Stimulated activated CD4-positive, alpha-beta T cell treated with anti-CD3 and anti-CD28 coated beads, Interleukin-1b, Interleukin-23, amount 100 ng/mL, for 1 hour (primary cell): ENCODE measurements at regions not wholly inside any gene's neighbourhood (a gene's known extent, or its start where the extent isn't known, plus 50 kb on each side); places are given as distances from the start of the nearest gene placed in this dataset.
"Not testable (repeated sequence)": the region's sequence is repeated elsewhere in the genome, so short reads cannot be mapped to it uniquely, and the experiment has no call there.

Experiments
- DNase-seq, 2 donors: peaks; one replicate each; pipeline ENCODE4 v3.0.0-alpha.2; 2020; ENCODE audit warnings: low read depth in 2 of 2

DNA sequence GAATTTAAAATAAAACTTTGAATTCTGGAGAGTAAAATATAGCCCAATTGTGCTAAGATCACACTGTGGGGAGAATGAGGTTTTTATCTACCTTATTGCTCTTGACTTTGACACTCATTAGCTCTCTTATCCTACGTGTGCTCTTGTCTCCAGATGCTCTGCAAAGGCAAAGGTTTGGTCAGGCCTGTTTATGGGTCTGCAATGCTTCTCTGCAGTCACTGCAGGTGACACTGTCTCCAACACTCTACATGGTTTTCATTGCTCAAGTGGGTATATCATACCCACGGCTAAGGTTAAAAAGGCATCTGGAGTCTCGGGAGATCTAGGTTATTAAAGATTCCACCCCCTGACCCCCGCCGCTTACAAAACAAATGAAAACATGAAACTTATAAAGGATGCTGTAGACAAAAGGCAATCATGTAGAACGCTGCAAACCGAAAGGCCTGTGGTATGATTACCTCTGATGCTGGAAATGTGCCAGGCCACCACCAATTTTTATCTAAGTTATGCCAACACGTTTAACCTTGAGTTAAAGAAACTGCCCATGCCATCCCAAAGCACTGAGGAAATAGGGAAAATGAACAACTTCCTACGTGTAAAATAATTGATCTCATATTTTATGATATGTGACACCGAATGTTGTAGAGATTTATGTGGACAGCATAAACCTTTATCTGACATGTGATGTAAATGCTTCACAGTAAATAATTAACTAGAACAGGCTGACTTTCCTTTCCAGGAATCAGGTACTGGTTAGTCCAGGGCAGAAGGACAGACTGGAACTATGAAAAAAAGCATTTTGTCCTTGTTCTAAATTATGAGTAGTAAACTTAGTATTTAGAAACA, 238.2 kb upstream of the NOX3 start:
- DNase-seq, result no peak

DNA sequence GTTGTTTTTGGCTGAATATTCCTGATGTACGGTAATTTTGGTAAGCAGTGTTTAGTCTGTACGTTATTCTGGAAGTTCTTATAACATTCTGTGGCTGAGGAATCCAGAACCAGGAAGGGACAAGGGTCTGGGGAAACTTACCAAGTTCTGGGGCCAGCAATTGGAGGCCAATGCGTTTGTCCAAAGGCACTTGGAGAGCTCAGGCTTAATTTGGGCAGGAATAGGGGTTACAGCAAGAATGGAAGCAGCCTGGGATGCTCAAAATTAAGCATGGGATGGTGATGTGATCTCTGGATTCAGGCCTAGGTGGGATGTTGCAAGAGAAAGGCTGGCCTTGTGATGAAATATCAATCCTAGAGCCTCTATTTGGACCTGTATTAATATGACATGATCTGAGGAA, 235.2 kb upstream of the NOX3 start:
- no peak for DNase-seq

DNA sequence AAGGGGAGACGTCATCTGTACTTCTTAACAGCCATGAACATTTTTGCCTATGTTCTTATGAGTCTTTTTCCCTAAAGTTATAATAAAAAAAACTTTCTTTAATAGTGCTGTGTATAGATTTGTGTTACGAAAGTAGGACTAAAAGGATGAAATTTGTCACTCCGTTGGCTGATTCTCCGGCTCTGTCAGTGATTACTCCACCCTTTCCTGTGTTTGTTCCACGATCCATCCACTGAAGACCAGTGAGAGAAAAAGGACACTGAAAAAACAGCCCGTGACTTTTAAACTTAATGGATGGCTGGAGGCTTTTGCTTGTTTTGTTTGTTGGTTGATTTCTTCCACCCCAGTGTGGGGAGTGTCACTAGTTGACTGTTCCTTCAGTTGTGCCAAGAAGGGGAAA, 232.0 kb upstream of the NOX3 start:
- no peak for DNase-seq

DNA sequence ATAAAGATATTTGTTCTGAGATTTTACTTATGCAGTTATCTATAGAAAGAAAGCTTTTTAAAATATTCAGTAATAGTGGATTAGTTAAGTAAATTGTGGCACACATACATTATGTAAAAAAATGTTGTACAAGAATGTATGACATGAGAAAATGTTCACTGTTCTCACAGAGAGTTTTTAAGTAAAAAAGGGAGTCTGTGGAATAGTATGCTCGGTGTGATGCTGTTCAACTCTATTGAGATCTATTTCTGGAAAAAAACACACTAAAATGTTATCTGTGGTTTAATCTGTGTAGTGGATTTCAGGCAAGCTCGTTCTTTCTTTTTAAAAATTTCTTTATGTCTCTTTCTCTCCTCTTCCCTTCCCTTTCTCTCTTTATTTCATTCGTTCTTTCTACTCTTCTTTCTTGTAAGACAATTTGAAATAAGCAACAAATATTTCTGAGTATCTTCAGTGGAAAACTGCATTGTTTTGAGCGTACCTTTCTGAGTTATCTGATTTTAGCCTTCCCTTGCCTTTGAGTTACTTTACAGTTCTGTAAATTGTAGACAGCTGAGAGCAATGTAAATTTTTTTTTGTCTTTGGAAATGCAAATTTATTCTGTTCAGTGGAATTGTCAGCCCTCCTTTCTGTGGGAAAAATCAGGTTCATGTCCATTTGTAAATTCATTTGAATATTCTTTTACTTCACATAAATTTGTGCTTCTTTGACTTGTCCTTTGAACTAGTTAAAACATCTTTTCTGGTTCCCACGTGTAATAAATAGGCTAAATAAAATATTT, 229.0 kb upstream of the NOX3 start:
- DNase-seq, result no peak

DNA sequence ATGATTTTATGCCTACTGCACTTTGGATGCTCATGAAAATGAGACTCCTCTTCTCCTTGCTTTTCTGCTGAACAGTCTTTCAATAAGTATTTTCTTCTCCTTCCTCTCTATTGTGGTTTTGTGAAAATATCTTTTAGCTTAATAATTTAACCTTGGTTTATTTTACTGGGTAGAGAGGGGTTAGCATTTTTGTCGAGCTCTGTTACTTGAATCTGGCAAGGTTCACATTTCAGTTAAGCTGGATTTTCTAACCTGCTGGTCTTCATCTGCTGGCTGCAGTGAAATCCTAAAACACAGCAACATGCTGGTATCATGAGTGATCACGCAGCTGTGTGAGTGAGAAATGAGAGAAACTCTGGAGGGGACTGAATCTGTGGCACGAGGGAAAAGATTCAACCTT, 222.7 kb upstream of the NOX3 start:
- no peak for DNase-seq

DNA sequence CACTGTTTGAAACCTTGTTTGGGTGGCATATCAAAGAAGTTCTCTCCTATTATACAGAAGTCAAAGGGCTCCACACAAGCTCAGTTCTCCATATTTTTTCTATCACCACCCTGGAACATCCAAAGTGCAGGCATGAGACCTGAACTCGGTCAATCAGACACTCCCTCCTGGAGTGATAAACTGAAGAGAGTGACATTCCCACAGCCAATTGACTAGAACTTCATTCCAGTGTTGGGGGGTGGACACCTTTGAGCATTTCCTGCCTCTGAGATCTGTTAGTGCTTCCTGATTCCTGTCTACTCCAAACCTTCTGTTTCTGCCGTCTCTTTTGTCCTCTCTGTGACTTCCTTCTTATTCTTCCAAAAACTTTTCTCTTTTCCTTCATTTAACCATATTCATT, 220.7 kb upstream of the NOX3 start:
- no peak for DNase-seq

DNA sequence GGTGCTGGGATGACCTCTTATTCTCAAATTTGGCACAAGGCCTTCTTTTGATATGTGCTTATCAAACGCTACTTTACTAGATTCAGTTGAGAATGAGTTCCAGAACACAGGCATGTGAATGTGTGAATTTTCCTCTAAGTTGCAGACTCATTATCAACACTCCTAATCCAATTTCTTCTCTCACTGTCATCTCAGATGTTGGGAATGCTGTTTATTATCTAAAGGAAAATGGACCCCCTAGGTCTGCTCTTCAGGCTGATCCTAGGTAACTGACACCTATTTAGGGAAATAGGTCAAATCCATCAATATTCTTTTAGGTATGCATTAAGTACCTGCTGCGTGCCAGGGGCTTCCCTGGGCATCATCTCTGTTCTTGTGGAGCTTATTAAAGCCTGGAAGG, 215.0 kb upstream of the NOX3 start:
- no peak for DNase-seq

GRCh38 chr6:155660251-155660977, 204.8 kb upstream of the NOX3 start:
- no peak for DNase-seq

- DNase-seq, result no peak
Measured at GRCh38 chr6:155656024-155656423, 200.4 kb upstream of the NOX3 start.

DNA sequence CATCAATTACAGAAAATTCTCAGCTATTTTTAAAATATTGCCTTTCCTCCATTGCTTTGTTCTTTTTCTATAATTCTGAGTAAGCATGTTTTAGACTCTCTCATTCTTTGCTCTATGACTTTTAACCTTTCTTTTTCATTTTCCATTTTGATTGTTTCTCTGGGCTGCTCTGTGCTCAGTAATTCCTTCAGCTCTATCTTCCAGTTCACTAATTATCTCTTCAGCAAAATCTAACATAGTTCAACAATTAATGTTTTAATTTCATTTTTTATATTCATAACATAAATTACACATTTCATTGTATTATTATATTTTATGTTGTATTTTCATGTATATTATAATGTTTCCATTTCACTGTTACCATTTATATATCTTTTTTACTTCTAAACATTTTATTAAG, 198.8 kb upstream of the NOX3 start:
- DNase-seq, result no peak

- DNase-seq, result no peak
Measured at GRCh38 chr6:155648301-155648700, 192.7 kb upstream of the NOX3 start.

- DNase-seq, result no peak
Measured at GRCh38 chr6:155647354-155647753, 191.7 kb upstream of the NOX3 start.

- DNase-seq, result no peak
Measured at GRCh38 chr6:155646443-155646842, 190.8 kb upstream of the NOX3 start.

DNA sequence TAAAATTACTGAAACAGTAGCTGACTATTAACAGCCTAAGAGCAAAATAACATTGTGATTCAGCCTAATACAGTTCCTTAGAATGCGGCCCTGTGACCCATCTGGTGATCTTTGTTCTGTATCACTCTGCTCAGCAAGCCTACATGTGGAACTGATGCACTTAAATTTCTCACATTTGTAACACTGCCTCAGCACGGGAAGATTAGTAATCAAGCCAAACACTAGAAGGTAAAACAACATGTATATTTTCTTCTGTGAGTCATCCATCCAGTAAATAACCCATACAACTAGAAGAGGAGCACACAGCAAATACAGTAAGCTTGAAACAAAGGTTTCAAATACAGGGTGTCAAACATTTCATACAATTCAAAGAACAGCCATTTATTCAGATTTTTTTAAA, 189.7 kb upstream of the NOX3 start:
- DNase-seq, result no peak

DNA sequence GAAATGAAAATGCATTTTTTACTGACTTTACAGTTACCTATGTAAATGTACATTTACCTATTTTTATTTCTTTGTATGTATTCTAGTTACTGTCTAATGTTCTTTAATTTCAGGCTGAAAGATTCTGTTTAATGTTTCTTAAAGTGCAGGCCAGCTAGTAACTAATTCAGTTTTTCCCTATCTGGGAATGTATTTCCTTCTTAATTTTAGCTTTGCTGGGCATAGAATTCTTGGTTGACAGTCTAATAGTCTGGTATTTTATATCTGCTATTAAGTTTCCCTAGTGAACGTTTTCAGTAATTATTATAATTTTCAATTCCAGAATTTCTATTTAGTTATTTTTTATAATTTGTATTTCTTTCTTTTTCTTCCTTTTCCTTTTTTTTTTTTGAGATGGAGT, 186.0 kb upstream of the NOX3 start:
- no peak for DNase-seq

DNA sequence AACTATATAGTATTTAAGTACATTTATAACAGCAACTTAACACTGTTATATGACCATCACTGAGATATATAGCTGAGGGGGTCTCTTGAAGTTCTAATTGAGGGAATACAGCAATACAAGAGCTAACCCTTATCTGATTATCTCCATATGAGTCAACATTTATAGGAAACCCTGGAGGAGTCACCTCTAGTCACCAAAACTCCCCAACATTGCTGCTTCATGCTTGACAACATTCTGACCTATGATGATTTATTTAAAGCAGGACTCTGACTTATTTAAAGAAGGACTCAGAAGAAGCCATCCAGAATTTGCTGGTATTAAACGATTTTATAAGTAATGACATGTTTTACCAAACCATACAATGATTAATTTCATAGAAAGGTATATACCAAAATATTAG, 182.6 kb upstream of the NOX3 start:
- DNase-seq, result no peak

- DNase-seq, result no peak
Measured at GRCh38 chr6:155635416-155635815, 179.8 kb upstream of the NOX3 start.

DNA sequence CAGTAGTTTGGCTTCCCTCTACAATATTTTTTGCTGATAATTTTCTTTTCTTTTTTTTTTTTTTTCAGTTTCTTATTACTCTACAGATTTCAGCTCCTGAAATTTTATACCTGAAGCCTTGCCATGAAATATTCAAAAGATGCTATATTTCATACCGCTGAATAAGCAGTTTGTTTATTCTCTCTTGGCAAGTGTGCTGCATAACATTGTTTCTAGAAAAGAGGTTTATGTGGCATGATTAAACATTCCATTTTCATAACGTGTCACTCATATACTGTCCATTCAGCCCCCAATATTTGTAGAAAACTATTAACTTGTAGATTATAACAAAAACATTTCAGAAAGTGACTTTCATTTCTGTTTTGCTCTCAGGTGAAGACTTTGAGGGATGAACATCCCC, 174.4 kb upstream of the NOX3 start:
- no peak for DNase-seq

- DNase-seq, result no peak
Measured at GRCh38 chr6:155629652-155630051, 174.0 kb upstream of the NOX3 start.

- peak in 1 of 2 donors; percentile 12 for DNase-seq
Measured at GRCh38 chr6:155628306-155628705, 172.7 kb upstream of the NOX3 start.

GRCh38 chr6:155627722-155628212, 172.1 kb upstream of the NOX3 start:
- DNase-seq, result not testable (repeated sequence)

DNA sequence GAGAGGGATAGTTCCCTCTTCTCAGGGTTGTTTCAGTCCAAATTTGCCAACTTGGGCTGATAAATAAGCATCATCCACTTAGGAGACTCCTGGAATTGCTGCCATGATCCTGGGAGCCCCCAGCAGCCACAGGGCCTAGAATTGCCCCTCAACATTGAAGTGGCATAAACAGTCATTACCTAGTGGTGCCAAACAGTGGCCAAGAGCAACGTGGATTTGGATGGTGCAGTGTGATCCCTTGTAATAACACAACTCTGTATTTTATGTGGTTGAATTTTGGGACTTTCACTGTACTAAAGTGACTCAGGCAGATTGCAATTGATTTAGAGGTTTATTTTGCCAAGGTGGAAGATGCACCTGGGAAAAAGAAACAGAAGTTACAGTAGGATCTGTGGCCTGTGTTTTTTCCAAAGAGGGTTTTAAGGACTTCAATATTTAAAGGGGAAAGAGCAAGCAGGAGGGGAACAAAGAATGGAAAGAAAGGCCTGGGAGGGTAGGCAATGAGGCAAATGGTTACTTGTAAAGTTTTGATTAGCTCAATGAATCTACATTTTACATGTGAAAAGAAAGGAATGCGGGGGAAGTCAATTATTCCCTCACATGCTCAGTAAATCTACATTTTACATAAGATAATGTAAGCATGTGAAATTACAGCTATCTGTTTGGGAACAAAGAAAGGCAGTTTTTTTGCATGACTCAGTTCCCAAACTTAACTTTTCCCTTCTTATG, 168.0 kb upstream of the NOX3 start:
- DNase-seq, result no peak
